ENCODE measurements at regions not wholly inside any gene's neighbourhood (a gene's known extent, or its start where the extent isn't known, plus 50 kb on each side); places are given as distances from the start of the nearest gene placed in this dataset.
"Not testable (repeated sequence)": the region's sequence is repeated elsewhere in the genome, so short reads cannot be mapped to it uniquely, and the experiment has no call there.

DNA sequence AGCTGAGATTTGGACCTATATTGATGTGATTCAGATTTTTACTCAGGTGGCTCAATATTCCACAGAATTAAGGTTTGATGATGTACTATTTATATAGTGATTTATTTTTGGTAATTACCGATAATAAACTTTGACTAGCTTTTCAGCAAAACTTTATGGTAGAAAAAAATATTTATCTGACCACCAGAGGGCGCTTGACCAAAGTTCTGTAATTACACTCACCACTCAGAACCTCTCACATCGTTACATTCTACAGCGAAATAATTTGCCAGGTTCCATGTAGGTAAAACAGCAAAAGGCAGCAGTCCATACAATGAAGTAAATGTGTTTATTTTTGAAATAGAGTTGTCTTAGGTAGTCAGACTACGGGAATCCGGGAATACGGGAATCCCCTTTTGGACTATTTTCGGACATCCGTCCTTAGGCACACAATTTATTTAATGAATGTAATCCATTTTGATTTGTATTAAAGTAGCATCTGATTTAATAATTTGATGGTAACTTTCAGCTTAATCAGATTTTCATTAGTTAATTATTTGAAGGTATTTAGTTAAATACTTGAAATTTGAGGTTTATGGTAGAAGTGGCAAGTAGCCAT lies 143.0 kb upstream of the DDHD1 start:
- DNase-seq = peak in 2 of 3 donors; percentile 47 to 51

DNA sequence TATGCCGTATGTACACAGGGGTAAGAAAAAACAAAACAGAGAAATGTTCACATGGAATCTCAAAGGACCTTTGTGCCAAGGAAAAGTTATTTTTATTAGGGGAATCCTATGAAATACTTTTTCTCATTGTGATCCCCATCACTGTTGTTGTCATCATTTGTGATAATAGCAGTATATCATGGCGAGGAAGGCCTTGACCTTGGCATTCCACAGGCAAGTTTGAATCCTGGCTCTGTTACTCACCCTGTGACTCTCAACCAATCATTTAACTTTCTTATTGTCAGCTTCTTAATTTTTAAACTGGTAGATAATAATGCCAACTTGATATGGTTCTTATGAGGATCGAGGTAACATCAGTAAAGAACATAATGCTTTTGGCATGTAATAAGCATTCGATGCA lies 142.2 kb upstream of the DDHD1 start:
- no peak for DNase-seq

DNA sequence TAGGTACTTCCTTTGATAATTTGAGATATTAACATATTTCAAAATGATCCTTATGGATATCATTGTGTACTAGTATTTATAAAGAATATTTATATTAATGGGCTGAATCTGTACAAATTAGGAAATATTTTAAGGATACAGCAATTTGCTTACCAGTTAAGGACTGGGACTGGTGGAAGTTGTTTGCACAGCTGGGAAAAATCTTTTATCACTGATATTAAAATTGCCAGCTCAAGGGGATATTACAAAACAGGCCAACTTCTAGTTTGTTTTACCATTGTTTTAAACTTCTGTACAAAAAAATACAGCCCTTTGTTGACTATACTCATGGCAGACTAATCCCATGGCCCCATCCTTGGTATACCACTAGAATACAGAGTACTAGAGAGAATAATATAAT lies 133.2 kb upstream of the DDHD1 start:
- DNase-seq = no peak

DNA sequence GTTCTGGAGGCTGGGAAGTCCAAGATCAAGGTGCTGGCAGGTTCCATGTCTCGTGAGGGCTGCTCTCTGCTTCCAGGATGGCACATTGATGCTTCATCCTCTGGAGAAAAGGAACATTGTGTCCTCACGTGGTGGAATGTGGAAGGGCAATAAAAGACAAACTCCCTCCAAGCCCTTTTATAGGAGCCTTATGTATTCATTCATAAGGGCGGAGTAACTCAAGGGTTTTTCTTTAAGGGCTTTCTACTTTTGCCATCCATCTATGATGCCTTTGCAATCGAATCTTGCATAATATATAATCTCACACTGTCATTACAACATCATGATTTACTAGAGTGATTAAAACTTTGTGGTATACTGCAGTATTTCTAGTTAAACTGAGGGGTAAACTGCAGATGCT lies 132.7 kb upstream of the DDHD1 start:
- no peak for DNase-seq

DNA sequence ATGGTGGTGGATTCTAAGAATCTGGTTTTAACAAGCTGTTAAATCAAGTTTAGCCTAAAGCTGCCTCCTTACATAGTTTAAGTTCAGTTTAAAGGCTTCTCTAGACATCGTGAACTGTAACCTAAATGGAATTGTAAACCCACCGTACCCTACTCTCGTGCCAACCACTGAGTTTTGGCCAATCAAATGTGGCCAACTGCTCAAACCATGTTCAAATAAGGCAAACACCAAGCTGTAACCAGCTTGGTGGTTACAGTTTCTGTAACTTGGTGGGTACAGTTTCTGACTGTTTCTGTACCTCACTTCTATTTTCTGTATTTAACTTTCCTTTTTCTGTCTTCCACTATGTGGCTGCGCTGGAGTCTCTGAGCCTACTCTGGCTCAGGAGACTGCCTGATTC lies 131.9 kb upstream of the DDHD1 start:
- DNase-seq = no peak

DNA sequence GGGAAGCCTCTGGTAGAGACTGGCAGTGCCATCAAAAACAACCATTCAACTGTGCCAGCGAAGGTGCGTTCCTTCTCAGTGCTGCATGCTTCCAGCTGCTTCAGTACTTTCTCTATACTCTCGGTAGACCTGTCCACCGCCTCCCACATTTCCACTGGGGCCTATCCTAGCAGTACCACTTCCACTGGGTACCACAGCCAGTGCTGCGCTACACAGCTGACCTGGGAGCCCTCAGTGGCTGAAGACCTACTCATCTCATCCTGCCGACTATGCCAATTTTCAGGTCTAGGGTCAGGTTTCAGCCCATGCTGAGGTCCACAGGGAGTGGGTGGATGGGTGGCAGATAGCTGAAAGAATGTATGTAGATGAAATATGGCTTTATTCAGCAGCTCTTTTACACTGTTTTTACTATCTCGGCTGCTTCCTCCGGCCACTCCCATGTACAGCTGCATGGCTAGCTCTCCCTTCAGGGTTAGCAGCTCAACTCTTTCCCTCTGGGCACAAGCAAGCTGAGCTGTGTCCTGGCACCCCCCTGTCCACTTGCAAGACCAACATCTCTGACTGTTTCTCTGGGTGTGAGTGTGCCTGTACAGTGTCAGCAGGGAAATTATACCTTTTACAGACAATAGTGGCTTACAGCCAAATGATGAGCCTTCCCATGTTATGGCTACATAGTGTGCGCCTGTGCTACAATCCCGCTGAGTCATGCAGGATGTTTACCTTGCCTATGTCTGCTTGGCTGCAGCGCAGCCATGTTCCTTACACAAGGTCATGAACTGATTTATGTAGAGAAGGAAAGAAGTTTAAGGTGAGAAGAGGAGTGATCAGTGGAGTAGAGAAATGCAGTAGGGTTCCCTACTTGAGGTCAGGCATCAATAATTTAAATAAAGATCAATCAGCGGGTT lies 125.7 kb upstream of the DDHD1 start:
- peak in 1 of 3 donors; percentile 36 for DNase-seq

DNA sequence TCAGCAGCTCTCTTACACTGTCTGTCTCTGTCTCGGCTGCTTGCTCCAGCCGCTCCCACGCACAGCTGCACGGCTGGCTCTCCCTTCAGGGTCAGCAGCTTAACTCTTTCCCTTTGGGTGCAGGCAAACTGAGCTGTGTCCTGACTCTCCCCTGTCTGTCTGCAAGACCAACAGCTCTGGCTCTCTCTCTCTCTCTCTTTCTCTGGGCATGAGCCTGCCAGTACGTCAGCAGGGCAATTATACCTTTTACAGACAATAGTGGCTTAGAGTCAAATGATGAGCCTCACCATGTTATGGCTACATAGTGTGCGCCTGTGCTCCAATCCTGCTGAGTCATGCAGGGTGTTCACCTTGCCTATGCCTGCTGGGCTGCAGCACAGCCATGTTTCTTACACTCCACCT lies 120.5 kb upstream of the DDHD1 start:
- DNase-seq = peak; percentile 10 to 75 (median 14)

DNA sequence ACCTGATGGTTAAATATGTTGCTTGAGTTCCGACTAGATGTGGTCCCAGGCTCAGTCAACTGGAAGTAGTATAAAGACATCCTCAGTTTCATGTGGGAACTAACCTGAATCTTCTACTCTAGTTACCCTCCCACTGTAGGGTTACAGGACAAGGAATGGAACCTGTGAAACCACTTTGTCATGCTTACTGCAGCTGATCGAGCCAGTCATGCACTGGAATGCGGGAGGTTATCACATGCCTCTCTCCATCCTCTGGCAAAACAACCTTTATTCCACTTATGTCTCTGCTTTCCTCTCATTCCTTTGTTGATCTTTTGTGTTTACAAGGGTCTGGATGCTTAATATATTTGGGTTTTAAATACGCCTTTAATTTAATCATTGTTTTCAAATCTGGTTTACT lies 111.9 kb upstream of the DDHD1 start:
- DNase-seq = no peak

DNA sequence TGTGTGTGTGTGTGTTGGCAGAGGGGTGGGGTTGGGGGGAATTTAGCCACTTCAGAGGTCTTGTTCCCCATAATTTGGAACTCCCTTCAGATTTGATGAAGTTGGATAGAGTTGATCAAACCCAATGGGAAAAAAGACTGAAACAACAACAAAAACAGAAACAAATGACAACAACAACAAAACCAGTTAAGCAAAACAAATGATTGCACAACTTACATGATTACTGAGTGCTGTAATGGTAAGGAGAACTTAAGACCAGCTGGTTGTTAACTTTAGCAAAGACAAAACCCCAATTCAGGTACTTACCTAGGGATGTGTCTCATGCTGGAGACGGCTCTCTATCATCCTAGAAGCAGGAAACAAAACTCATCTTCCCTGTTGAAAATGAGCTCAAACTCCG lies 107.8 kb upstream of the DDHD1 start:
- no peak for DNase-seq

DNA sequence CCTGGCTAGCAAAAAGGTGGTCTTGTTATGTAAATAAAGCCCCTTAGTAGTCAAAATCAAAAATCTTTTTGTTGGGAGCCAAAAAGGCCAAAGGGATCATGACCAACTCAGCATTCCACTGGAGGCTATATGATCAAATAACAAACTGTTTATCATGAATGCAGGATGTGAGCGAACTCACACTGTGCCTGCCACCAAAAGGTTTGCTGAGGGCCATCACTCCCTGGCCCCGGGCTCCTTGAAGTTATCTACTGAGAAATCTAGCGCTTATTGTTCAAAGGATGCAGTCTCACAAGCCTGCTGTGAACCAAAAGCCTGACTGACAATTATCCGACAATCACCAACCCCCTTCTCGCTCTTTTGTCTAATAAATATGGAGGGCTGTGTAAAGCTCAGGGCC lies 107.2 kb upstream of the DDHD1 start:
- no peak for DNase-seq

DNA sequence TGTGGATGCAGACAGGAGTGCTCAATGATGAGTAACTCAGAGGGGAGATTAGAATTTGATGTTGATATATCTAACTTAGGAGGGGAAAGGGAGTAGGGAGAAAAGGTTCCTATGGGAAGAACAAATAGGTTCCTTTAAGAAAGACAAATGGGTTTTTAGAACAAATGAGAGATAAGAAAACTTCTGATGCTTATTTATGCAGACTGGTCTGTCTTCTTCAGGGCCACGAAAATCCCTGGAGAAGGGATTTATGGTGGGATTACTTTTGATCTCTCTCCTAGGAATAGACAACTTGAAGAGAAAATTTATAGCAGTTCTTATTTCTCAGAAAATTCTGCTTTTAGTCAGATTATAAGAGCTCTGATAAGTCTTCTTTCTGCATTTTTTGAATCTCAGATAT lies 99.0 kb upstream of the DDHD1 start:
- no peak for DNase-seq

DNA sequence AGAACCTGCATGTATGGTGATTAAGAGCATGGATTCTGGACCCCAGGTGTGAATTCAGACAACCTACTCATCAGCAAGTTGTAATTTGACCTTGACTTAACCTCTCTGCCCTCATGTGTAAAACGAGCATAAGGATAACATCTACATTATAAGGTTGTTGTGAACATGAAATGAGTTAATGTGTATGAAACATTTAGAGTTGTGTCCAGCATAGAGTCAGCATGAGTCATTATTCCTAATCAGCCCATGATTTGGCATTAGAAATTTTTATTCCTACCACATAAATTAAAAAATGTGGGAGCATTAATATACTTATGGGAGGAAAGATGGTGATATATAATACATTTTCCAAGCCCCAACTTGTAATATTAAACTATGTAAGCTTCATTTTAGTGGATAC lies 95.9 kb upstream of the DDHD1 start:
- no peak for DNase-seq

DNA sequence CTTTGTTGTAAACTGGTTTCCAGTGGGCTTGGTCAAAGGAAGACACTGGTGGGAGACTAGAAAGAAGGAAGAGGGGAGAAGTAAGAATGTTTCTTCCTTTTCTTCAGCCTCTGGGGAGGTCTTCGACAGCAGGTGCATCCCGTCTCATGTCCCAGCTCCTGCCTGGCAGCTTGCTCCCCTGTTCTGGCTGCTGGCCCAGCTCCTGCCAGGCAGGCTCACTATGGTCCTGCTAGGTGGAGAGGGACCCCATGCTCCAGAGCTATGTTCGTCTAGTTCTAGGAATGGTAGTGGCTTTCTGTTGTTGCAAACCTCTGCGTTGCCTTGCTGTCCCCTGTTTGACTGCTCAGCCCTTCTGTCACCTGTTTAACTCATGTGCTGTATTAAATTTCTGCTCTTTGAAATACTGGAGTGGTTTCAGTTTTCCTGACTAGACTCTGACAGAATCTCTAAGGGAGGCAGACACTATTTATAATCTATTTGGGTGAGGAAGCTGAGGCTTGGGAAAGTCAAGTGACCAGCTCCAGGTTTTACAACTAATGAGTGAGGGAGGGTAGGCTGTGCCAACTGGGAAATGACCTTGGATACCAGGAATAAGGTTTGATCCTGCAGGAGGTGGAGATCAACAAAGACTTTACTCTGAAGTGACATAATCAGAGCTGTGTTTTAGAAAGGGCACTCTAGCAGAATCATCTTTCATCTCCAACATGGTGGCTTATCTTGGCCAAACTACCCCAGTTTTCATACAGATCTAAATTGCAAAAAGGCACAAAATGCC lies 94.7 kb upstream of the DDHD1 start:
- peak; percentile 13 to 28 (median 16) for DNase-seq

DNA sequence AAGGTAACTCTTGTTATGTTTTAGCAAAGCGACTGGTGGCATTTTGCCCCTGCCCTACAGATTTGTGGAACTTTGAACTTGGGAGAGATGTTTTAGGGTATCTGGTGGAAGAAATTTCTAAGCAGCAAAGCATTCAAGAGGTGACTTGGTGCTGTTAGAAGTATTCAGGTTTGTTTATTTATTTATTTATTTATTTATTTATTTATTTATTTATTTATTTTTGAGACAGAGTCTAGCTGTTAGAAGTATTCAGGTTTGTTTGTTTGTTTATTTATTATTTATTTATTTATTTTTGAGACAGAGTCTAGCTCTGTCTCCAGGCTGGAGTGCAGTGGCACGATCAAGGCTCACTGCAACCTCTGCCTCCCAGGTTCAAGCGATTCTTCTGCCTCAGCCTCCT lies 89.8 kb upstream of the DDHD1 start:
- DNase-seq = not testable (repeated sequence)

DNA sequence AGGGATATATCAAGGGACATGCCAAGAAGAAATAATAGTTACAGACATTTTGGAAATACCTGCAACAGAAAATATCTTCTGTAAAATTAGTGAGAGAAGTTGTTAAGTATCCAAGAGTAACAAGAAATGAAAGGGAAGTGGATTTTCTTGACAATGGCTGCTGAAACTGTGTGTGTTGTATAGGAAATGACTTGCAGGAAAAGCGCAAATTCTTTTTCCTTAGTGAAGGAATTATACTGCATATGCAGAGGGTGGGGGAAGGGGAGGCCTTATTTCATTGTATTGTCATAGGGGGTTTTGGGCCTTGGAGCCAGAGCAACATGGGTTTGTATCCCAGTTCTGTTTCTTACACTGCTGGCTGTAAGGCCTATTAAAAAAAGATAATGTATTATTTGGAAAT lies 84.4 kb upstream of the DDHD1 start:
- no peak for DNase-seq

DNA sequence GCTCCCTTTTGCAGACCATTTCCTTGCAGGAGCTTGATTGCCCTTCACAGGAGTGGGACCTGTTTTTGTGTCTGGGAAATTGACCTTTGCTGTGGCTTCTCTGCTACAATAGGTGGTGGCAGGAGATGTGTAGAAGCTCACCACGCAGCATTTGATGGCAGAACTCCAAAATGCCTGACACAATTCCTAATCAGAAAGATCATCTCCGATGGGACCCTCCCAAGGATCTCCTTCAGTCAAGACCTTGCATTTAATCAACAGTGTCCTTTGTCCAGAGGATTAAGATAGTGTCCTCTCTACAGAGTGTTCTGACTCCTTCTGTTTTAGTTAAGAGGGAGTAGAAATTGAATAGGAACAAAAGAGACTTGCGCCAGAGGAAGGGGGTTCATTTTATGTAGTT lies 83.6 kb upstream of the DDHD1 start:
- DNase-seq = no peak

DNA sequence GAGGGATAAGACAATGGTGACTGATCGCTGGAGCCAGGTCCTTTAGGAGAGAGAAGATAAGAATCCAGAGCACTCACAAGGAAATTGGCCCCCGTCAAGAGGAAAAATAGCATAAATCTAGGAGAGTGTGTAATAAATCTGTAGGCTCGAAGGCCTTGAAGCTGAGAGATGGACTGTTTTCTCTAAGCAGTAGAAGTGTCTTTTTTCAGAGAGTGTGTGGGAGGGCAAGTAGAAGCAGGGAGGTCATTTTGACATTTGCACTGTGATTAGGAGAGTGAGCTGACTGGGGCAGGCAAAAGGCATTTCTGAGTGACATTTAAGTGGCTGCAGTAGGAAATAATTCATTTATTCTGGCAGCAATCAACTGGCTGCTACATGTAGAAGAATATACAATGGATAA lies 78.0 kb upstream of the DDHD1 start:
- DNase-seq = no peak

DNA sequence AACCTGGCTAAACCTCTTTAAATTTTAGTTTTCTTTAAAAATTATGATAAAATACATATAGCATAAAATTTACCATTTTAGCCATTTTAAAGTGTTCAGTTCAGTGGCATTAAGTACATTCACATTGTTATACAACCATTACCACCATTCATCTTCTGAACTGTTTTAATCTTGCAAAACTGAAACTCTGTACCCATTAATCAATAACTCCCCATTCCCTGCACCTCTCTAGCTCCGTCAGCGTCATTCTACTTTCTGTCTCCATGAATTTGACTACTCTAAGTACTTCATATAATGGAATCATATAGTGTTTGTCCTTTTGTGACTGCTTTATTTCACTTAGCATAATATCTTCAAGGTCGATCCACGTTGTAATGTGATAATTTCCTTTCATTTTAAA lies 75.8 kb upstream of the DDHD1 start:
- DNase-seq = no peak

DNA sequence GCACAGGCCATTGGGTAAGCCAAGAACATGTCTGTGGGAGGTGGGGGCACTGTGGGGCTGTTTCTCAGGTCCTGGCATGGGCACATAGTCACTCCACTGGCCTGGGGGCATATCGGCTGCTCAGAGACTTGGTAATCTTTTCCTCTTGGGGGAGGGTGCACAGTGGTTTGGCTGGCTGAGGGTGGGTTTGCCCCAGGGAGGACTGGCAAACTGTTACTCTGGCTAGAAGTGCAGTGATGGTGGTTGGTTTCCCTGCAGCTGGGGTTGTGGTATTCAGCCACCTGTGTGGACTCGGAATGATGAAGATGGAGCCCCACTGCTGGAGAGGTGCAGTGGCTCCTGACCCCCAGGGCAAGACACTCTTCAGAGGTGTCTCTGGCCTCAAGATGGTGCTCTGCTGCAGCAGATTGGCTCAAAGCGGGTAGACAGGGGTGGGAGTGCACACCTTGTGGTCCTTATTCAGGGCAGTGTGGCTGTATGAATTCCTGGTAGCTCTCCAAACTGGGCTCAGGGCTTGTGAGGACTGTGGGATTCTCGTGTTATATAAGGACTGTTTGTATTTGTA lies 74.1 kb upstream of the DDHD1 start:
- DNase-seq = no peak

DNA sequence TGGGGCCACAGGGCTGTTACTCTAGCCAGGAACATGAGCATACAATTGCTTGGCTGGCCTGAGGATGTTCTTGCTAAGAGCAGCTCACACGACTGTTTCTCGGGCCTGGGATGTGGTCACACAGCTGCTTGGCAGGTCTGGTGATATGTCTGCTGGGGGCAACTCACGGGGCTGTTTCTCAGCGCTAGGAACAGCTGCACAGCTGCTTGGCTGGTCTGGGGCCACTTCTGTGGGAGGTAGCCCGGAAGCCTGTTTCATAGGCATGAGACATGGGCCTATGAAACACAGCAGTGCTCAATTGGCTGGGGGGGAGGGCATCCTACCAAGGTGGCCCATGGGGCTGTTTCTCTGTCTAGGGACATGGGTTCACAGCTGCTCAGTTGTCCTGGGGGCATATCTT lies 73.4 kb upstream of the DDHD1 start:
- peak; percentile 11 to 74 (median 28) for DNase-seq

DNA sequence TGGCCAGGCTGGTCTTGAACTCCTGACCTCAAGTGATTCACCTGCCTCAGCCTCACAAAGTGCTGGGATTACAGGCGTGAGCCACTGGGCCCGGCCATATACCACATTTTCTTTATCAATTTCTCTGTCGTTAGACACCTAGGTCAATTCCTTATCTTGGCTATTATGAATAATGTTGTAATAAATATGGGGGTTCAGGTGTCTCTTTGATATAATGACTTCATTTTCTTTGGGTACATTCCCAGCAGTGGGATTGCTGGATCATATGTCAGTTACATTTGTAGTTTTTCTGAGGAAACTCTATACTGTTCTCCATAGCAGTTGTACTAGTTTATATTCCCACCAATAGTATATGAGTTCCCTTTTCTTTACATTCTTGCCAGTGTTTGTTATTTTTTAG lies 67.8 kb upstream of the DDHD1 start:
- DNase-seq = no peak

DNA sequence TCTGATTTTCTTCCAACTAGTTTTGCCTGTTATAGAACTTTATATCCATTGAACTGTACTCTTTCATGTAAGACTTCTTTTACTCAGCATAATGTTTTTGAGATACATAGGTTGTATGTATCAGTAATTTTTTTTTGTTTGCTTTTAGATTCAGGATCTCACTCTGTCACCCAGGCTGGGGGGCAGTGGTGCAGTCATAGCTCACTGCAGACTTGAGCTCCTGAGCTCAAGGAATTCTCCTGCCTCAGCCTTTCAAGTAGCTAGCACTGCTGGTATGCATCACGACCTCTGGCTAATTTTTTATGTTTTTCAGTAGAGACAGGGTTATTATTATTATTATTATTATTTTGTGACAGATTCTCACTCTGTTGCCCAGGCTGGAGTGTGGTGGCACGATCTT lies 65.0 kb upstream of the DDHD1 start:
- DNase-seq = no peak
